ENCODE measurements at regions not wholly inside any gene's neighbourhood (a gene's known extent, or its start where the extent isn't known, plus 50 kb on each side); places are given as distances from the start of the nearest gene placed in this dataset.

GRCh38 chr1:79524126-79524525, 517.6 kb upstream of the ADGRL4 start:
- TF ChIP-seq CTCF (IDR thresholded peaks at IDR 0.05; ENCODE audit: low read depth, low read length, missing input control): no peak
- no peak for TF ChIP-seq ATF3 (IDR thresholded peaks at IDR 0.05)
- TF ChIP-seq RAD21 (IDR thresholded peaks at IDR 0.05): no peak
- TF ChIP-seq TAF1 (conservative IDR thresholded peaks at IDR 0.05): no peak
- TF ChIP-seq SP1 (IDR thresholded peaks at IDR 0.05): no peak
- TF ChIP-seq GABPA (IDR thresholded peaks at IDR 0.05 in 1 of 2, conservative IDR thresholded peaks at IDR 0.05 in 1 of 2): no peak
- no peak for TF ChIP-seq YY1 (IDR thresholded peaks at IDR 0.05)
- TF ChIP-seq REST (IDR thresholded peaks at IDR 0.05): no peak

All from liver (tissue), 3 donors.